IMR-90 (cell line): ENCODE measurements at regions not wholly inside any gene's neighbourhood (a gene's known extent, or its start where the extent isn't known, plus 50 kb on each side); places are given as distances from the start of the nearest gene placed in this dataset.
"Not testable (repeated sequence)": the region's sequence is repeated elsewhere in the genome, so short reads cannot be mapped to it uniquely, and the experiment has no call there.

Experiments
- ATAC-seq: fragments of 200-7000 bp; cut with Tn5 transposase; 2 replicates; pipeline ENCODE4 v1.9.1; 2020; ENCODE audit warnings: low read depth, mild to moderate bottlenecking, moderate library complexity
- BruUV-seq: library from RNA; stranded (reverse); fragments of 400-500 nt; replicated peaks from 2 replicates; lab custom pipeline; 2021; lab: Mats Ljungman, UMichigan
- CTCF ChIA-PET: fragments of 300-600 bp; formaldehyde crosslinking; extraction: SDS; loops from one replicate; lab custom pipeline; 2021; ENCODE audit warnings: antibody characterized with exemption; lab: Yijun Ruan, JAX
- POLR2A ChIA-PET: fragments of 300-600 bp; sonication (Branson Sonifier 250); formaldehyde crosslinking; loops from one replicate; lab custom pipeline; 2022; ENCODE audit warnings: antibody characterized with exemption; ENCODE audit not compliant: unreplicated experiment; lab: Charles Lee
- DNase-seq: peaks from one replicate; pipeline ENCODE4 v3.0.0; 2013
- H2AFZ ChIP-seq: replicated peaks from 2 replicates; pipeline ENCODE3; 2013; ENCODE audit warnings: low read length, mild to moderate bottlenecking; ENCODE audit not compliant: poor library complexity
- H2AK5ac ChIP-seq: 2 replicates; pipeline ENCODE4 v1.6.1; 2013; ENCODE audit warnings: low read depth, low read length, inconsistent platforms
- H2AK9ac ChIP-seq: replicated peaks from 2 replicates; pipeline ENCODE3; 2013; ENCODE audit warnings: mild to moderate bottlenecking, low read depth, low read length, moderate library complexity; ENCODE audit not compliant: poor library complexity
- H2BK120ac ChIP-seq: 2 replicates; pipeline ENCODE4 v1.6.1; 2013; ENCODE audit warnings: low read depth, low read length, inconsistent platforms
- H2BK15ac ChIP-seq: 3 replicates; pipeline ENCODE4 v1.6.1; 2013; ENCODE audit warnings: low read depth, low read length, inconsistent platforms
- H2BK20ac ChIP-seq: 2 replicates; pipeline ENCODE4 v1.6.1; 2013; ENCODE audit warnings: low read depth, mild to moderate bottlenecking, inconsistent platforms, low read length, moderate library complexity
- H2BK5ac ChIP-seq: 2 replicates; pipeline ENCODE4 v1.6.1; 2013; ENCODE audit warnings: mild to moderate bottlenecking, low read depth, low read length, inconsistent platforms; ENCODE audit not compliant: poor library complexity, severe bottlenecking
- H3K14ac ChIP-seq: replicated peaks from 2 replicates; pipeline ENCODE4 v1.6.1; 2013; ENCODE audit warnings: low read depth, low read length, inconsistent platforms
- H3K18ac ChIP-seq: 2 replicates; pipeline ENCODE4 v1.6.1; 2013; ENCODE audit warnings: low read depth, low read length, control low read depth
- H3K23ac ChIP-seq: 2 replicates; pipeline ENCODE4 v1.6.1; 2013; ENCODE audit warnings: low read depth, low read length, inconsistent platforms
- H3K27ac ChIP-seq: 2 replicates; pipeline ENCODE4 v1.5.1; 2013; ENCODE audit warnings: mild to moderate bottlenecking, control low read depth, low read length; ENCODE audit not compliant: insufficient read depth
- H3K27me3 ChIP-seq: 2 replicates; pipeline ENCODE4 v1.6.1; 2013; ENCODE audit warnings: low read length; ENCODE audit not compliant: control insufficient read depth, insufficient read depth
- H3K36me3 ChIP-seq: 2 replicates; pipeline ENCODE4 v1.6.1; 2013; ENCODE audit warnings: low read length, mixed read lengths; ENCODE audit not compliant: control insufficient read depth, insufficient read depth
- H3K4ac ChIP-seq: 2 replicates; pipeline ENCODE4 v1.6.1; 2013; ENCODE audit warnings: low read depth, low read length, inconsistent platforms
- H3K4me1 ChIP-seq: 2 replicates; pipeline ENCODE4 v1.6.1; 2013; ENCODE audit warnings: low read length, mixed read lengths; ENCODE audit not compliant: control insufficient read depth, insufficient read depth
- H3K4me2 ChIP-seq: 2 replicates; pipeline ENCODE4 v1.6.1; 2013; ENCODE audit warnings: low read depth, mild to moderate bottlenecking, control low read depth, low read length, moderate library complexity
- H3K4me3 ChIP-seq: 2 replicates; pipeline ENCODE4 v1.5.1; 2013; ENCODE audit warnings: low read depth, mild to moderate bottlenecking, control low read depth, low read length, moderate library complexity; ENCODE audit not compliant: insufficient read depth
- H3K56ac ChIP-seq: 2 replicates; pipeline ENCODE4 v1.6.1; 2013; ENCODE audit warnings: low read length, inconsistent platforms; ENCODE audit not compliant: insufficient read depth; ENCODE audit errors: extremely low read depth
- H3K79me1 ChIP-seq, 2 experiments: 2 replicates each; pipeline ENCODE4 v1.6.1; 2013; ENCODE audit warnings: low read length in 2 of 2, inconsistent platforms in 1 of 2, low read depth in 1 of 2
- H3K9ac ChIP-seq: 2 replicates; pipeline ENCODE4 v1.6.1; 2013; ENCODE audit warnings: low read depth, low read length, control low read depth
- H3K9me1 ChIP-seq: 2 replicates; pipeline ENCODE4 v1.6.1; 2013; ENCODE audit warnings: low read length, inconsistent platforms; ENCODE audit not compliant: insufficient read depth
- H3K9me3 ChIP-seq: 2 replicates; pipeline ENCODE4 v1.6.1; 2013; ENCODE audit warnings: low read length; ENCODE audit not compliant: control insufficient read depth, insufficient read depth
- H4K20me1 ChIP-seq: 2 replicates; pipeline ENCODE4 v1.6.1; 2013; ENCODE audit warnings: low read length, inconsistent platforms; ENCODE audit not compliant: insufficient read depth
- H4K5ac ChIP-seq: 2 replicates; pipeline ENCODE4 v1.6.1; 2013; ENCODE audit warnings: mild to moderate bottlenecking, low read depth, low read length, control low read depth
- H4K8ac ChIP-seq, 2 experiments: 2 replicates each; pipeline ENCODE4 v1.6.1; 2013; ENCODE audit warnings: low read depth in 2 of 2, low read length in 2 of 2, control low read depth in 1 of 2, inconsistent platforms in 1 of 2
- H4K91ac ChIP-seq: 2 replicates; pipeline ENCODE4 v1.6.1; 2013; ENCODE audit warnings: low read depth, low read length, inconsistent platforms; ENCODE audit not compliant: insufficient read depth
- CEBPB ChIP-seq: IDR thresholded peaks from 2 replicates; pipeline ENCODE4 v1.6.1; 2012; ENCODE audit warnings: low read depth, low read length, improper control_type of control experiment
- WGBS, 2 experiments: methylation state at CpG; one replicate each; pipeline versions ENCODE4 v1.1.5 to v1.1.7; 2013; ENCODE audit warnings: missing lambda C conversion rate in 2 of 2; ENCODE audit not compliant: insufficient read length in 1 of 2; ENCODE audit errors: extremely low coverage in 2 of 2; 5-methylcytosine and 5-hydroxymethylcytosine counted together
- dilution Hi-C: fragments of 300-500 bp; cut with HindIII; formaldehyde crosslinking; loops from one replicate; pipeline ENCODE4 v1.14.3; 2018; ENCODE audit warnings: low sequenced_read_pairs; ENCODE audit not compliant: unreplicated experiment
- in situ Hi-C: fragments of 300-500 bp; cut with MboI; formaldehyde crosslinking; loops from 3 replicates; pipeline ENCODE4 v1.14.3; 2019; ENCODE audit warnings: low sequenced_read_pairs, inconsistent platforms, mixed read lengths
- intact Hi-C: fragments of 100-400 bp; cut with micrococcal nuclease; formaldehyde crosslinking; loops from 2 replicates; pipeline ENCODE4 v1.10.0; 2022

DNA sequence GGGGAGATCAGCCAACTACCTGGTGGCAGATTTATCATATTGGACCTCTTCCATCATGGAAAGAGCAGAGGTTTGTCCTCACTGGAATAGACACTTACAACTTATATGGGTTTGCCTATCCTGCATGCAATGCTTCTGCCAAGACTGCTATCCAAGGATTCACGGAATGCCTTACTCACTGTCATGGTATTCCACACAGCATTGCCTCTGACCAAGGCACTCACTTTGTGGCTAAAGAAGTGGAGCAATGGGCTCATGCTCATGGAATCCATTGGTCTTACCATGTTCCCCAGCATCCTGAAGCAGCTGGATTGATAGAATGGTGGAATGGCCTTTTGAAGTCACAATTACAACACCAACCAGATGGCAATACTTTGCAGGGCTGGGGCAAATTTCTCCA is 163.1 kb upstream of the COL11A1 start:
- H3K4me1 ChIP-seq, H3K4me2 ChIP-seq, H3K36me3 ChIP-seq, H3K9ac ChIP-seq, H3K27me3 ChIP-seq, H4K20me1 ChIP-seq, POLR2A ChIA-PET, H3K9me1 ChIP-seq, H2AFZ ChIP-seq, dilution Hi-C loops, H3K14ac ChIP-seq, in situ Hi-C loops, H3K56ac ChIP-seq, H4K5ac ChIP-seq, H3K9me3 ChIP-seq, H3K4me3 ChIP-seq, H2AK9ac ChIP-seq, H3K23ac ChIP-seq, intact Hi-C loops, H3K79me1 ChIP-seq, BruUV-seq: not testable (repeated sequence)
- CTCF ChIA-PET = interaction anchor here (0.7 kb wide), 1 partner anchor 598 kb away, joined by 3 read pairs; no protein-coding TSS in a partner anchor
- DNase-seq (peak; percentile 86), ATAC-seq (peak; percentile 42; the same call in 1 of the 2 replicates)
- TF ChIP-seq CEBPB = peak; percentile 55
- peak overlapping the region in 1 of 2 experiments; percentile 40; a peak in 2 of 4 replicates for H4K8ac ChIP-seq
- peak overlapping the region; percentile 18; the same call in 1 of the 2 replicates for H3K18ac ChIP-seq
- peak overlapping the region; percentile 42 for H3K4ac ChIP-seq
- H2AK5ac ChIP-seq = peak overlapping the region; percentile 24; the same call in 1 of the 2 replicates
- peak overlapping the region; percentile 76; the same call in 1 of the 3 replicates for H2BK15ac ChIP-seq
- no CpG with 5 or more reads among the region's 1 CpG for WGBS, 2 experiments
- peak overlapping the region; percentile 11; the same call in 1 of the 2 replicates for H3K27ac ChIP-seq
- H2BK20ac ChIP-seq = peak overlapping the region; percentile 74; the same call in 1 of the 2 replicates
- peak overlapping the region; percentile 84 for H2BK5ac ChIP-seq
- H4K91ac ChIP-seq = peak overlapping the region; percentile 31
- peak overlapping the region; percentile 59 for H2BK120ac ChIP-seq
